ENCODE measurements at regions not wholly inside any gene's neighbourhood (a gene's known extent, or its start where the extent isn't known, plus 50 kb on each side); places are given as distances from the start of the nearest gene placed in this dataset.
A peak's percentile ranks its signal among the peaks of the same experiment; 100 is the strongest.
"Not testable (repeated sequence)": the region's sequence is repeated elsewhere in the genome, so short reads cannot be mapped to it uniquely, and the experiment has no call there.

GRCh38 chr10:123278445-123278844, 124.2 kb downstream of the BUB3 start:
- no peaks in the 10 kb centered on the region for H3K9me3 ChIP-seq (ENCODE audit: control insufficient read depth, low read depth, low read length)
- no peaks in the 10 kb centered on the region for H3K36me3 ChIP-seq (ENCODE audit: control insufficient read depth in 2 of 2, extremely low read depth in 1 of 2, insufficient read depth in 2 of 2, low read length in 2 of 2)
- no peak overlapping the region for H3K4me2 ChIP-seq (ENCODE audit: control insufficient read depth, extremely low read depth, insufficient read depth, low read depth, low read length)
- H3K27ac ChIP-seq (ENCODE audit: control insufficient read depth, insufficient read depth, low read length) = no peak overlapping the region
- dilution Hi-C loops (cut with MboI; ENCODE audit: extremely low pct_ligation_motif_present, low sequenced_read_pairs) = no loop called here
- no peak for DNase-seq (ENCODE audit: low read depth, low spot score)
- no peak overlapping the region for H2AFZ ChIP-seq (ENCODE audit: control insufficient read depth, low read length)
- no peak overlapping the region for H3K9ac ChIP-seq (ENCODE audit: control insufficient read depth, extremely low read depth, insufficient read depth, low read length)
- H3K27me3 ChIP-seq (ENCODE audit: control insufficient read depth, extremely low read depth, insufficient read depth, low read length) = peaks cover 9% of the 10 kb centered on the region
- H4K20me1 ChIP-seq (ENCODE audit: control insufficient read depth, extremely low read depth, insufficient read depth, low read length) = no peaks in the 10 kb centered on the region
- H3K9me1 ChIP-seq (ENCODE audit: control insufficient read depth, extremely low read depth, insufficient read depth, low read length) = no peaks in the 10 kb centered on the region
- TF ChIP-seq EZH2 (IDR thresholded peaks at IDR 0.05; ENCODE audit: low read length) (no peak), CTCF (optimal IDR thresholded peaks at IDR 0.05 in 1 of 3, IDR thresholded peaks at IDR 0.05 in 1 of 3, conservative IDR thresholded peaks at IDR 0.05 in 1 of 3; ENCODE audit: extremely low read depth in 1 of 3, insufficient read depth in 2 of 3, low read length in 3 of 3) (no peak)
- no peak for FAIRE-seq
- no peak overlapping the region for H3K4me3 ChIP-seq (ENCODE audit: control insufficient read depth in 2 of 3, extremely low read depth in 1 of 3, insufficient read depth in 2 of 3, low read depth in 1 of 3, low read length in 3 of 3)
- no peaks in the 10 kb centered on the region for H3K4me1 ChIP-seq (ENCODE audit: control insufficient read depth, extremely low read depth, insufficient read depth, low read length)
- H3K79me2 ChIP-seq (ENCODE audit: control insufficient read depth, insufficient read depth, low read length) = no peaks in the 10 kb centered on the region

- H3K4me1 ChIP-seq (ENCODE audit: control insufficient read depth, extremely low read depth, insufficient read depth, low read length); H3K9me3 ChIP-seq (ENCODE audit: control insufficient read depth, low read depth, low read length); dilution Hi-C loops (cut with MboI; ENCODE audit: extremely low pct_ligation_motif_present, low sequenced_read_pairs); H3K36me3 ChIP-seq (ENCODE audit: control insufficient read depth in 2 of 2, extremely low read depth in 1 of 2, insufficient read depth in 2 of 2, low read length in 2 of 2); H3K4me2 ChIP-seq (ENCODE audit: control insufficient read depth, extremely low read depth, insufficient read depth, low read depth, low read length); H2AFZ ChIP-seq (ENCODE audit: control insufficient read depth, low read length); H3K79me2 ChIP-seq (ENCODE audit: control insufficient read depth, insufficient read depth, low read length); FAIRE-seq; DNase-seq (ENCODE audit: low read depth, low spot score); H3K27me3 ChIP-seq (ENCODE audit: control insufficient read depth, extremely low read depth, insufficient read depth, low read length); H4K20me1 ChIP-seq (ENCODE audit: control insufficient read depth, extremely low read depth, insufficient read depth, low read length); H3K4me3 ChIP-seq (ENCODE audit: control insufficient read depth in 2 of 3, extremely low read depth in 1 of 3, insufficient read depth in 2 of 3, low read depth in 1 of 3, low read length in 3 of 3); H3K27ac ChIP-seq (ENCODE audit: control insufficient read depth, insufficient read depth, low read length); H3K9ac ChIP-seq (ENCODE audit: control insufficient read depth, extremely low read depth, insufficient read depth, low read length); H3K9me1 ChIP-seq (ENCODE audit: control insufficient read depth, extremely low read depth, insufficient read depth, low read length): not testable (repeated sequence)
Measured at GRCh38 chr10:123283371-123283770, 129.2 kb downstream of the BUB3 start.

DNA sequence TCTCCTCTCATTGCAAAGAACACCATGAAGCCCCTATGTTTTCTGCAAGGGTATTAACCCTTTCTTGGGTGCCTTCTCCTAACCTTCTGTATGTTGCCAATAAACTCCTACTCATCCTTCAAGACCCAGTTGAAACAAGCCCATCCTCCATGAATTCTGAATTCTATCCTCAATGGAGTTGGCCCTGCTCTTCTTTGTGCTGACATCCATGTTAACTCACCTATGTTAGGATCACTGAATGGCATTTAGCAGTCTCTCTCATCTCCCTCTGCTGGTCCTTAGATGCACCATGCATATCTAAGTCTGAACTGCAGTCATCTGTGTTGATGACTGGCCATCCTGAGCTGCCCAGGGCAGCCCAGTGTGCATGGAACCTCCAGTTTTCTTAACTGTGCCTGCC, 129.8 kb downstream of the BUB3 start:
- no peaks in the 10 kb centered on the region for H3K27me3 ChIP-seq (ENCODE audit: control insufficient read depth, extremely low read depth, insufficient read depth, low read length)
- no peaks in the 10 kb centered on the region for H3K9me3 ChIP-seq (ENCODE audit: control insufficient read depth, low read depth, low read length)
- H3K36me3 ChIP-seq (ENCODE audit: control insufficient read depth in 2 of 2, extremely low read depth in 1 of 2, insufficient read depth in 2 of 2, low read length in 2 of 2) = no peaks in the 10 kb centered on the region
- H3K9ac ChIP-seq (ENCODE audit: control insufficient read depth, extremely low read depth, insufficient read depth, low read length) = no peak overlapping the region
- H3K9me1 ChIP-seq (ENCODE audit: control insufficient read depth, extremely low read depth, insufficient read depth, low read length) = no peaks in the 10 kb centered on the region
- H3K4me1 ChIP-seq (ENCODE audit: control insufficient read depth, extremely low read depth, insufficient read depth, low read length) = peaks cover 7% of the 10 kb centered on the region
- dilution Hi-C loops (cut with MboI; ENCODE audit: extremely low pct_ligation_motif_present, low sequenced_read_pairs) = no loop called here
- no peak for FAIRE-seq
- H3K27ac ChIP-seq (ENCODE audit: control insufficient read depth, insufficient read depth, low read length) = no peak overlapping the region
- no peaks in the 10 kb centered on the region for H3K79me2 ChIP-seq (ENCODE audit: control insufficient read depth, insufficient read depth, low read length)
- H3K4me3 ChIP-seq (ENCODE audit: control insufficient read depth in 2 of 3, extremely low read depth in 1 of 3, insufficient read depth in 2 of 3, low read depth in 1 of 3, low read length in 3 of 3) = no peak overlapping the region
- no peak for DNase-seq (ENCODE audit: low read depth, low spot score)
- peak; percentile 13 to 35 (median 17) for TF ChIP-seq CTCF (optimal IDR thresholded peaks at IDR 0.05 in 1 of 3, IDR thresholded peaks at IDR 0.05 in 1 of 3, conservative IDR thresholded peaks at IDR 0.05 in 1 of 3; ENCODE audit: extremely low read depth in 1 of 3, insufficient read depth in 2 of 3, low read length in 3 of 3)
- TF ChIP-seq EZH2 (IDR thresholded peaks at IDR 0.05; ENCODE audit: low read length) = no peak
- H2AFZ ChIP-seq (ENCODE audit: control insufficient read depth, low read length) = no peak overlapping the region
- H4K20me1 ChIP-seq (ENCODE audit: control insufficient read depth, extremely low read depth, insufficient read depth, low read length) = no peaks in the 10 kb centered on the region
- H3K4me2 ChIP-seq (ENCODE audit: control insufficient read depth, extremely low read depth, insufficient read depth, low read depth, low read length) = no peak overlapping the region
